IPS-18c (cell line): ENCODE measurements at regions not wholly inside any gene's neighbourhood (a gene's known extent, or its start where the extent isn't known, plus 50 kb on each side); places are given as distances from the start of the nearest gene placed in this dataset.

Experiments
- H3K4me3 ChIP-seq: 2 replicates; pipeline ENCODE4 v1.7.0; 2013; ENCODE audit warnings: low read depth, mild to moderate bottlenecking, low read length, moderate library complexity; ENCODE audit not compliant: insufficient read depth
- H3K9me3 ChIP-seq: one replicate; pipeline ENCODE4 v1.6.1; 2013; ENCODE audit warnings: mild to moderate bottlenecking, low read length, moderate library complexity; ENCODE audit not compliant: control insufficient read depth, insufficient read depth

DNA sequence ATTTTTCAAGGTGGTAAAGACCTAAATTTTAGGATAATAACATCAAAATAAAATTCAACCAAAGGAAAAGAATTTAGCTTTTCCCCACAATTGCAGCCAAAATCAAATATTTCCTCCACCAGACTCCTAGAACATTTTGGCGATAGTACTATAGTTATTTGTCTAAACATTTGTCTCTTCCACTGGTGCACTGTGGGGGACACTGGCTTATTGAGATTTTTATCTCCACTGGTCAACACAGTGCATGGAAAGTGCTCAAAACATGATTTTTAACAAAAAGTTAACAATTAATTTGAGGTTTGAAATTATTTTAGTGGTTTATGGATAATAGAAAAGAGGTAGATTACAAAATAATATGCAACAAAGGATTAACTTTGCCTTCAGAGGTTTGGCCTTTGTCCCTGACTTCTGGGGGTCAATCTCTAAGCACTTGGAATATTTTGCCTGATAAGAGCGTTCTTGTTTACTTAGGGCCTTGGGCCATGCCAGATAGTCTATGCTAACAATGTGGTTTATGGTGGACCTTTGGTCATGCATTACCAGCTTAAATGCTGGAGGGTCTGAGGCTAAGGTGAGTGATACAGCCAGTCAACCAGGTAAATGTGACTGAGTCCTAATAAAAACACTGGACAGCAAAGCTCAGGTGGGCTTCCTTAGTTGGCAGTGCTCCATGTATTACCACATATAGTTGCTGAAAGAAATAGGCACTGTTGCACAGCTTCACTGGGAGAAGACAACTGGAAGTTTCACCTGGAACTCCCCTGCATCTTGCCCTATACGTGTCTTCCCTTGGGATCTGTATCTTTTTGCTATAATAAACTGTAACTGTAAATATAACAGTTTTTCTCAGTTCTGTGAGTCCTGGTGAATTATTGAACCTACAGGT lies 67.2 kb upstream of the SATB2 start:
- Histone ChIP-seq H3K9me3 (no peaks in the 10 kb centered on the region), H3K4me3 (no peak overlapping the region)

DNA sequence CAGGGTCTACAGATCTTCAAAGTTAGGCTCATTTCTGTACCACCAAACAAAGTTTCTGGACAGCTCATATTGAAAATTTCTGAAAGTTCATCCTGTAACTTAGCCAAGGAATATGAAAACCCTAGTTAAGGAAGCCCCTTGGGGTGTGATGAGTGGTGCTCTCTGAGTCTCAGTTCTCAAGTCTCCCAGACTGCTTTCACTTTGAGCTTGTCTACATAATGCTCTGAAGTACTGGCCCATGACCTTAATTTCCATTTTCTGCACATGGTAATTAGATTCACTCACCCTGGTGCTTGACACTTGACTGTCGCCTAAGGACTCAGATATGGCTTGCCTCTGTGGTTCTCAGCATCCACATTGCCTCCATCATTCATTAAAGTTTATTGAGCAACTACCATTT lies 51.7 kb upstream of the SATB2 start:
- no peak overlapping the region for H3K4me3 ChIP-seq
- H3K9me3 ChIP-seq: no peaks in the 10 kb centered on the region
